Left renal cortex interstitium (tissue), 4 donors: ENCODE measurements at regions not wholly inside any gene's neighbourhood (a gene's known extent, or its start where the extent isn't known, plus 50 kb on each side); places are given as distances from the start of the nearest gene placed in this dataset.

ENCODE experiments used
- DNase-seq, 4 donors: peaks; one replicate each; pipeline ENCODE4 v3.0.0-alpha.2; 2013; ENCODE audit warnings: low read depth in 4 of 4, low spot score in 2 of 4, missing footprints in 1 of 4

- no peak for DNase-seq
These were observed 75.4 kb upstream of the PPARA start for GRCh38 chr22:46074771-46075551.

DNA sequence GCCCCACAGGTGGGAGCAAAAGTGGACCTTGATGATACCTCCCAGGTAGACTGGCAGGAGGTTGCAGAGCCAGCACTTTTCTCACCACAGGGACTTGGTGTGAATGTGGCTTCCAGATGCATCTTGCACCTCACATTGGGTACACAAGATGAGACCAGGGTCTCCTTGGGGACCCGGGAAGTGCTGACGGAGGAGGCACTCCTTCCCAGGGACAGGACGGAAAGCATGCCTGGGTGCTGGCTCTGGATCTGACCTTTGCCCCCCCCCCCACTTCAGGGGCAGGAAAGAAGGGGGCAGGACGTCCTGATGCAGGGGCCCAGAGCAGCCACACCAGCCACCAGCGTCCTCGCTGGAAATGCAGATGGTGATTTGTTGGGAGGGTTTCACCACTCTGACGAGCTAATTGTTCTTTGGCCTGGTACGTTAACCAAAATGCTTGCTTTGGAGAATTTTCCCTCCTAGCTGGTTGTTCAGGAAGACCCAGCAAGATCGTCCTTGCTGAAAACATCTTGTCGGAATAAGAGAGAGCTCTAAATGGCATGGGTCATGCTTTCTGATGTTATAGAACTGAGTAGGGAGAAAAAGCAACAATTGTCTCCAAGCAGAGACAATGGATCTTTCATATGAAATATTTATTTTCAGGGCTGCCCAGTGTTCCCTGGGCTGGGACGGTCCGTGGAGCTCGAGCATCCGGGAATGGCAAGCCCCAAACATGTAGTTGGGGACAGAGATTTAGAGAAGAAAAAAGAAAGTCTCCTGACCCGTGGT lies 74.4 kb upstream of the PPARA start:
- no peak for DNase-seq

DNA sequence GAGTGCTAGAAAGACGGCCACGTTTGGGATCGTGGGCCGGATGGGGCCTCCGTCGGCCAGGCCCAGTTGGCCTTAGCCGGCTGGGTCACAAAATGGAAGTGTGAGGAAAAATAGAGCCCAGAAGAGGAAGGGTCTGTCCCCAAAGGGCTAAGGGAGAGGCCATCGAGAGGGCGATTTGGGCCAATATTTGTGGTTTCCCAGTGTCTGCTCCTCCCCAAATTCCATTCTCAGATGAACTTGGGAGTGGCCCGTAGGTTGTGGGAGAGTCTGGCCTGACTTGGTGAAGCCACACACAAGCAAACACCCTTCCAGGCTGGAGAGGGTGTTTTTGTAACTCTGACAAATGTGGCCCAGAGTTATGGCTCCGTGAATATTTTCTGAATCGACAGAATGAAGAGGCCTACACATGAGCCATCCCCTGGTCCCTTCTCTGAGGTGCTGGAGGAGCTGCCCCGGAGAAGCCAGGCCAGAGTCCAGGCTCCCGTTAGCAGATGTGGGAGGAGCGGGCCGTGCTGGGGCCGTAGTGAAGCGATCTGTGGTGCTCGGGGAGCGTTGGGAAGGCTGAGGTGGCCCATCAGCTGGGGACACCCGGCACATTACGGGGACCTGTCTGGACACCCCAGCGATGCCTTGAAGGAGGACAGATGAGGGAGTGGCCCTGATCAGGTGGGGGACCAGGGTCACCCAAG lies 73.5 kb upstream of the PPARA start:
- no peak for DNase-seq

DNA sequence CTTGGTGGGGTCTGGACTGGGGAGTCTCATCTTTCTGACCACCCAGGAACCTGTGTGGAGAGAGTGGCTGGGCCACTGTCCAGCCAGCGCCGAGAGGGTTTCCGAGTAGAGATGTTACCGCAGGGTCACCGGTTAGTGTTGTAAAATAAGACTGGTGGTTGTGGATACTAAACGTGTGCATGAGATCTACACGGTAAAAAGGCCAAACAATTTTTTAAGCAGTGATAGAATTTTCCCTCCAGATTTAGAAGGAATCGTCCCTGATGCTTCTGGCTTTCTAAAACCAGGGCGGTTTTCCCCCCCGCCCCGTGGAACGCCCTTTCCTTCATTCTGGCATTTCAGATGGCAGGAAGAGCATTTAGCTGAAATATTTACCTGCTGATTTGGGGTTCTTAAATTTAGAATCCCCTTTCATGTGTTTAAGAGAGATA lies 72.6 kb upstream of the PPARA start:
- no peak for DNase-seq

GRCh38 chr22:46078241-46079092 lies 71.9 kb upstream of the PPARA start:
- no peak for DNase-seq

GRCh38 chr22:46079093-46079860 lies 71.0 kb upstream of the PPARA start:
- DNase-seq, result no peak

DNA sequence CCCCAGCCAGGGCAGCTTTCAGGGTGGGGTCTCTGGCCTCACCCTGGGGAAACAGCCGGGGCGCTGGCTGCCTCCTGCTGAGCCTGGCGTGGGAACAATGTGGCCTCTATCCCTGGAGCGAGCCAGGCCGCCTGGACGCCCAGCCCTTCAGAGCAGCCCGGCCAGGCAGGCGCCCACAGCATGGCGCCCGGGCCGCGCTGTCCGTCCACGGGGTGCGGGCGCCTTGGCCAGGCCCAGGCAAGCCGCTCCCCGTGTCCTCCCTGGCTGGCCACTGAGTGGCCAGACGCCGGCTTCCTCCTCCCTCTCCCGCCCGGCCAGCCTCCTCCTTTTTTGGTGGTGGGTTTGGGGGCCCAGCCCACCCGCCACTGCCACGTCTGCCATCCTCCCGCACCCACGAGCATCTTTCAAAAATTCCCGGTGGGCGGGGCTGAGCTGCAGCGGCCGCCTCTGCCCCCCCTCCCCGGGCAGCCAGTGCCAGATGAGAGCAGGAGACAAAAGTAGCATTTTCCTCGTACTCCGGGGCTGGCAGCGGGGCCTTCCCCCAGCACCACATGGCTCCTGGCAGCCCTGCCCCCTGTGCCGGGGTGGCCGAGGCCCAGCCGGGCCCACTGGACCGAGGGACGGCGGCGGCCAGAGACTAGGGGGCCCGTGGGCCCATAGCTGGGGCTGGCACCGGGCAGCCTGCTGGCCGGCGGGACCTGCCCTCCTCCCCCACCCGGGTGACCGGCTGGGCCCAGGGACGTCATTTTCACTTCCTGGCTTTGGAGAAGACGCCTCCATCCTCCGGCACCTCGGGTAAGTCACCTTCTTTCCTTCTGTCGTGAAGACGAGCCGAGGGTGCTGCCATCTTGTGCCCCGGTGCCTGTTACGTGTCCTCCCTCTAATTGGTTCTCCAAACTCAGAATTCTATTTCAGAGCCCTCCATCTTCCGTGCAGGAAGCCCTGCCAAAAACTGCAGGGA lies 70.2 kb upstream of the PPARA start:
- no peak for DNase-seq

DNA sequence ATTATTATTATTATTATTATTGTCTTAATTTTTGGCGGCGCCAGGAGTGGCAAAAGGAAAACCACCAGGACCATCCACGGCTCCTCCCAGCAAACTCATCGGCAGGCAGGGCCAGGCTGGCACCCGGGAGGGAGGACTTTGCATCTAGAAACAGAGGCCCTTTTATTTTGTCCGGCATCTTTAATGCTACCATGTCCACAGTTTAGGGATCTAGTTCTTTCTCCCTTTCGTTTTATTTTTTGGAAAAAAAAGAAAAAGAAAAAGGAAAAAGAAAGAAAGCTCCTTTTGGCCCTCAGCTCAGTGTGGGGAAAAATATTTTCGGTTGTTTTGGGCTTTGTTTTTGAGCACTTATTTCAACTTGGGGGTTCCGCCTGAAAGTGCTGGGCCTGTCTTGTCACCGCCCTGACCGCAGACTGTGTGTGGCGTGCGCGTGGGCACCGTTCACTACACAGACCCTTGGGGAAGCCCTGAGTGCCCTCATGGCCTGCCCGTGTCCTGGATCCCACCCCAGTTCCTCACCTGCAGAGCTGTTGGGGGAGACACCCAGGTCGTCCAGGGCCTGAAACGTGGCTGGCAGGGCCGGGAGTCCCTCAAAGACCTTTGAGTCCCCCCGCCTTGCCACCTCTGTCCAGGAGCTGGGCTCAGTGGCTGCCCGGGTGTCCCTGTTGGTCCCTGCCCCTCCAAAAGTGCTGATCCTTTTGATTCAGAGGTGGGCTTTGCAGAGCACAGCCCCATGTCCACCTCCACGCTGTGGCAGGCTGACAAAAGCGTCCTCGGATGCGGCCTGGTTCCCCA lies 69.1 kb upstream of the PPARA start:
- DNase-seq, result no peak

- no peak for DNase-seq
These were observed 68.5 kb upstream of the PPARA start for GRCh38 chr22:46081831-46082210.

- DNase-seq, result no peak
These were observed 67.7 kb upstream of the PPARA start for GRCh38 chr22:46082633-46083032.

GRCh38 chr22:46083383-46084350 lies 66.7 kb upstream of the PPARA start:
- no peak for DNase-seq

- no peak for DNase-seq
These were observed 66.0 kb upstream of the PPARA start for GRCh38 chr22:46084376-46084775.

DNA sequence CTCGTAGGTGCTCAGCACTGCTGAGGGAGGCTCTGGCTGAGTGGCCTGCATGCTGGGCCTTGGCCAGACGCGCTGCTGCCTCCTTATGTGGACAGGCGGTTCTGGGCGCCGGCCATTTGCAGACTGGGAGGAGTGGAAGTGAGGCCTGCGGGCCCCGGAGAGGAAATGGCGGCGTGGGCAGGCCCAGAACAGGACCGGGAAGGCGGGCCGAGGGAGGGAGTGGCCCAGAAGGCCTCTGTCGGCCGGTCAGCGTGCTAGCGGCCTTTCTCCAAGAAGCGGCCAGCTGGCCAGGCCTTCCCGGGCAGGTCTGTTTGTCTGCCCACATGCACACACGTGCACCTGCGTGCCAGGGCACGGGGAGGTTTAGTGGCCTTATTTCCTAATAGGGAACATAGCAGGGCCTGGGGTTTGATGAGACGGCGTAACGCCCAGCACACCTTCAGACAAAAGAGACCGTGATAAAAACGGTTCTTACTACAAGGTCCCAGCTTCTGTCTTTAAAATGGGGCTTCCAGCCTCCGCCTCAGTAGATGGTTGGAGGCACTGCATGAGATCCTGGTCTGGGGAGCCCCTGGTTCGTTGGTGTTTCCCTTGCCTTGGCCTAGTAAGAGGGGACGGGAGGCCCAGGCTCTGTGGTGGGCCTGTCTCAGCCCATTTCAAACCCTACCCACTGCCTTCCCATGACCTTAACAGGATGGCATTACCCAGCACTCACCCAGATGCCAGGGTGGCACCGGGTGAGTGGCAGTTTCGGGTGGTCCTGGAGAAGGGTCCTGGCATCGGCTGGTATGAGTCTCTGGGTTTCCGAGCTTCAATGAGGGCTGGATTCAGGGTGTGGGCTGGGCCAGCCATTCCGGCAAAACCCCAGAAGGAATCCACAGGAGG lies 65.1 kb upstream of the PPARA start:
- no peak for DNase-seq

GRCh38 chr22:46085828-46086576 lies 64.3 kb upstream of the PPARA start:
- no peak for DNase-seq
